Neural progenitor cell (in vitro differentiated cells): ENCODE measurements at regions not wholly inside any gene's neighbourhood (a gene's known extent, or its start where the extent isn't known, plus 50 kb on each side); places are given as distances from the start of the nearest gene placed in this dataset.

Source experiments
- DNase-seq: peaks from one replicate; pipeline ENCODE4 v3.0.0-alpha.2; 2016; ENCODE audit warnings: low spot score
- H2AFZ ChIP-seq: fragments of 200-600 bp; sonication (generic); replicated peaks from 2 replicates; pipeline ENCODE4 v1.6.1; 2016; ENCODE audit warnings: antibody characterized with exemption
- H3F3A ChIP-seq: fragments of 200-600 bp; sonication (generic); 2 replicates; pipeline ENCODE4 v1.6.1; 2016; ENCODE audit warnings: antibody characterized with exemption, low read depth
- H3K27ac ChIP-seq: fragments of 200-600 bp; sonication (generic); 2 replicates; pipeline ENCODE4 v1.5.1; 2016; ENCODE audit warnings: mild to moderate bottlenecking
- H3K27me3 ChIP-seq: fragments of 200-600 bp; sonication (generic); 2 replicates; pipeline ENCODE4 v1.6.1; 2016; ENCODE audit warnings: mild to moderate bottlenecking, moderate library complexity
- H3K36me3 ChIP-seq: fragments of 200-600 bp; sonication (generic); 2 replicates; pipeline ENCODE4 v1.5.1; 2016
- H3K4me1 ChIP-seq: fragments of 200-600 bp; sonication (generic); 2 replicates; pipeline ENCODE4 v1.6.1; 2016; ENCODE audit warnings: mixed run types
- H3K4me2 ChIP-seq: fragments of 200-600 bp; sonication (generic); 2 replicates; pipeline ENCODE4 v1.6.1; 2016
- H3K4me3 ChIP-seq: fragments of 200-600 bp; sonication (generic); 2 replicates; pipeline ENCODE4 v1.5.1; 2016
- H3K79me2 ChIP-seq: fragments of 200-600 bp; sonication (generic); 2 replicates; pipeline ENCODE4 v1.6.1; 2016; ENCODE audit warnings: low read depth
- H3K9ac ChIP-seq: fragments of 200-600 bp; sonication (generic); 2 replicates; pipeline ENCODE4 v1.6.1; 2016
- H3K9me3 ChIP-seq: fragments of 200-600 bp; sonication (generic); 2 replicates; pipeline ENCODE4 v1.5.1; 2016; ENCODE audit warnings: low read depth
- H4K20me1 ChIP-seq: fragments of 200-600 bp; sonication (generic); 2 replicates; pipeline ENCODE4 v1.6.1; 2016; ENCODE audit warnings: low read depth
- H3K27ac Mint-ChIP-seq: 3 replicates; pipeline ENCODE4 v1.8.0; 2021; ENCODE audit warnings: mixed read lengths
- H3K27me3 Mint-ChIP-seq: 2 replicates; pipeline ENCODE4 v1.8.0; 2022; ENCODE audit warnings: low read depth, mild to moderate bottlenecking, inconsistent platforms, moderate library complexity, mixed read lengths; ENCODE audit not compliant: insufficient read depth
- H3K36me3 Mint-ChIP-seq: 3 replicates; pipeline ENCODE4 v1.8.0; 2021; ENCODE audit warnings: mixed read lengths
- H3K4me1 Mint-ChIP-seq: 3 replicates; pipeline ENCODE4 v1.8.0; 2021; ENCODE audit warnings: mixed read lengths
- H3K4me3 Mint-ChIP-seq: 3 replicates; pipeline ENCODE4 v1.8.0; 2021; ENCODE audit warnings: mild to moderate bottlenecking, moderate library complexity, mixed read lengths
- H3K9me3 Mint-ChIP-seq: 3 replicates; pipeline ENCODE4 v1.8.0; 2020; ENCODE audit warnings: mixed read lengths
- CTCF ChIP-seq: fragments of 200-600 bp; sonication (generic); IDR thresholded peaks from 2 replicates; pipeline ENCODE4 v1.5.1; 2017; ENCODE audit warnings: antibody characterized with exemption, mild to moderate bottlenecking
- EZH2 ChIP-seq: fragments of 200-600 bp; sonication (generic); IDR thresholded peaks from 2 replicates; pipeline ENCODE4 v1.6.1; 2017; ENCODE audit warnings: antibody characterized with exemption, mild to moderate bottlenecking, moderate library complexity
- EZH2phosphoT487 ChIP-seq: fragments of 200-600 bp; sonication (generic); IDR thresholded peaks from 2 replicates; pipeline ENCODE4 v1.6.1; 2017; ENCODE audit warnings: antibody characterized with exemption

GRCh38 chr3:147162743-147163142, 243.6 kb downstream of the ZIC4 start:
- no peaks in the 10 kb centered on the region for H3K4me1 ChIP-seq
- no peak overlapping the region for H3K27ac ChIP-seq
- H3K4me2 ChIP-seq, result no peak overlapping the region
- peaks cover 2% of the 10 kb centered on the region for H3K9me3 Mint-ChIP-seq
- peaks cover 4% of the 10 kb centered on the region for H3K36me3 Mint-ChIP-seq
- no peaks in the 10 kb centered on the region for H3K36me3 ChIP-seq
- H3K4me3 ChIP-seq, result no peak overlapping the region
- H3K9me3 ChIP-seq, result no peaks in the 10 kb centered on the region
- H3K9ac ChIP-seq, result no peak overlapping the region
- H4K20me1 ChIP-seq, result no peaks in the 10 kb centered on the region
- TF ChIP-seq EZH2 (no peak), CTCF (no peak), EZH2phosphoT487 (no peak)
- no peaks in the 10 kb centered on the region for H3K27me3 Mint-ChIP-seq
- H3K79me2 ChIP-seq, result no peaks in the 10 kb centered on the region
- H3F3A ChIP-seq, result no peaks in the 10 kb centered on the region
- no peak overlapping the region for H3K27ac Mint-ChIP-seq
- no peak overlapping the region for H2AFZ ChIP-seq
- H3K27me3 ChIP-seq, result no peaks in the 10 kb centered on the region
- H3K4me1 Mint-ChIP-seq, result peaks cover 1% of the 10 kb centered on the region
- no peak overlapping the region for H3K4me3 Mint-ChIP-seq
- DNase-seq, result no peak

DNA sequence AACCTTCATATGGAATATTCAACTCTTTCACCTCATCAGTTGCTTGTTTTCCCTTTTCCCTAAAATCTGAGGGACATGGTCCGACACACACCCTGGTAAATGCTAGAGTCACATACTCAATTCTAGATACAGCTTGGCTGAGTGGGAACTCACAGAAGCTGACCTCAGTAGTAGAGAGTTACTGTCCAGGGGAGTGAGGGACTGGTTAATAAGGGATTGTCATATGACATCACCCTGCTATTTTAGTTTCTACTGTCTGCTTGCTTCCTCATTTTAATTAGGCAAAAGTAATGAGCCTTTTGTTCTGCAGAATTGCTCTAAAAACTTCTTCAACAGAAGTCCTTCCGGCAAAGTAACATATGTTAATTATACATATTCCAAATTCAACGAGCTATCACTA, 244.5 kb downstream of the ZIC4 start:
- Histone ChIP-seq H4K20me1 (no peaks in the 10 kb centered on the region), H3K79me2 (no peaks in the 10 kb centered on the region), H3K4me3 (no peak overlapping the region), H3K9me3 (no peaks in the 10 kb centered on the region), H3K4me1 (no peaks in the 10 kb centered on the region), H2AFZ (no peak overlapping the region), H3F3A (no peaks in the 10 kb centered on the region), H3K27ac (no peak overlapping the region), H3K36me3 (no peaks in the 10 kb centered on the region), H3K4me2 (no peak overlapping the region), H3K9ac (no peak overlapping the region), H3K27me3 (no peaks in the 10 kb centered on the region)
- Mint-ChIP-seq H3K9me3 (peaks cover 2% of the 10 kb centered on the region), H3K4me3 (no peak overlapping the region), H3K36me3 (peaks cover 4% of the 10 kb centered on the region), H3K4me1 (peaks cover 7% of the 10 kb centered on the region), H3K27me3 (no peaks in the 10 kb centered on the region), H3K27ac (no peak overlapping the region)
- TF ChIP-seq EZH2 (no peak), CTCF (no peak), EZH2phosphoT487 (no peak)
- no peak for DNase-seq

- Histone ChIP-seq H3K4me2 (no peak overlapping the region), H3K9ac (no peak overlapping the region), H3F3A (no peaks in the 10 kb centered on the region), H2AFZ (no peak overlapping the region), H3K4me1 (no peaks in the 10 kb centered on the region), H3K9me3 (no peaks in the 10 kb centered on the region), H3K27me3 (no peaks in the 10 kb centered on the region), H3K36me3 (no peaks in the 10 kb centered on the region), H3K4me3 (no peak overlapping the region), H3K79me2 (no peaks in the 10 kb centered on the region), H3K27ac (no peak overlapping the region), H4K20me1 (no peaks in the 10 kb centered on the region)
- Mint-ChIP-seq H3K27me3 (no peaks in the 10 kb centered on the region), H3K4me3 (no peak overlapping the region), H3K36me3 (peaks cover 5% of the 10 kb centered on the region), H3K27ac (no peak overlapping the region), H3K4me1 (peaks cover 7% of the 10 kb centered on the region), H3K9me3 (peaks cover 2% of the 10 kb centered on the region)
- no peak for DNase-seq
- no peak for TF ChIP-seq CTCF
- no peak for TF ChIP-seq EZH2phosphoT487
- TF ChIP-seq EZH2, result no peak
Observed at GRCh38 chr3:147160984-147161383, 245.4 kb downstream of the ZIC4 start.

DNA sequence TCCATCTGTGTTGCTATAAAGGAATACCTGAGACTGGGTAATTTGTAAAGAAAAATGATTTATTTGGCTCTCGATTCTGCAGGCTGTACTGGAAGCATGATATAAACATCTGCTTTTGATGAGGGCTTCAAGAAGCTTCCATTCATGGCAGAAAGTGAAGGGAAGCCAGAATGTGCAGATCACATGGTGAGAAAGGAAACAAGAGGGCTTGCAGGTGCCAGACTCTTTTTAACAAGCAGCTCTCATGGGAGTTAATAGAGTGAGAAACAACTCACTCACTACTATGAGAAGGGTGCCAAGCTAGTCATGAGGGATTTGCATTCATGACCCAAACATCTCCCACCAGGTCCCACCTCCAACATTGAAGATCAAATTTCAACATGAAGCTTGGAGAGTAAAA, 247.2 kb downstream of the ZIC4 start:
- Mint-ChIP-seq H3K27ac (no peak overlapping the region), H3K9me3 (peaks cover 12% of the 10 kb centered on the region), H3K27me3 (no peaks in the 10 kb centered on the region), H3K4me3 (no peak overlapping the region), H3K4me1 (peaks cover 7% of the 10 kb centered on the region), H3K36me3 (peaks cover 18% of the 10 kb centered on the region)
- H3K9me3 ChIP-seq, result no peaks in the 10 kb centered on the region
- H3K4me1 ChIP-seq, result no peaks in the 10 kb centered on the region
- H3K9ac ChIP-seq, result no peak overlapping the region
- no peak overlapping the region for H3K27ac ChIP-seq
- no peaks in the 10 kb centered on the region for H3F3A ChIP-seq
- H3K79me2 ChIP-seq, result no peaks in the 10 kb centered on the region
- H3K27me3 ChIP-seq, result no peaks in the 10 kb centered on the region
- TF ChIP-seq EZH2phosphoT487 (no peak), CTCF (no peak), EZH2 (no peak)
- H3K4me3 ChIP-seq, result no peak overlapping the region
- H3K4me2 ChIP-seq, result no peak overlapping the region
- H3K36me3 ChIP-seq, result no peaks in the 10 kb centered on the region
- H2AFZ ChIP-seq, result peak overlapping the region; percentile 72
- no peak for DNase-seq
- H4K20me1 ChIP-seq, result no peaks in the 10 kb centered on the region
